ENCODE measurements at regions not wholly inside any gene's neighbourhood (a gene's known extent, or its start where the extent isn't known, plus 50 kb on each side); places are given as distances from the start of the nearest gene placed in this dataset.

GRCh38 chr13:54144828-54145227 is 1116.2 kb downstream of the OLFM4 start:
- TF ChIP-seq POLR2AphosphoS5 (IDR thresholded peaks at IDR 0.05; ENCODE audit: borderline replicate concordance, low read depth, low read length) (no peak), EZH2 (IDR thresholded peaks at IDR 0.05) (no peak), FOXP2 (optimal IDR thresholded peaks at IDR 0.05; ENCODE audit: control extremely low read depth, extremely low read length, insufficient read depth) (no peak)
